ENCODE measurements at regions not wholly inside any gene's neighbourhood (a gene's known extent, or its start where the extent isn't known, plus 50 kb on each side); places are given as distances from the start of the nearest gene placed in this dataset.

GRCh38 chr11:15308840-15309239, 194.1 kb downstream of the INSC start:
- TF ChIP-seq POLR2A (IDR thresholded peaks at IDR 0.05; ENCODE audit: low read length) (no peak), GATA1 (IDR thresholded peaks at IDR 0.05; ENCODE audit: low read depth, low read length) (no peak)

All from erythroblast (primary cell).